ENCODE measurements at regions not wholly inside any gene's neighbourhood (a gene's known extent, or its start where the extent isn't known, plus 50 kb on each side); places are given as distances from the start of the nearest gene placed in this dataset.

- no TSS peak for BruUV-seq (replicated peaks)
- H3K4me2 ChIP-seq (ENCODE audit: low read length): no peak overlapping the region
- H3K4me1 ChIP-seq (ENCODE audit: insufficient read depth, low read length): peaks cover 27% of the 10 kb centered on the region
- peaks cover 14% of the 10 kb centered on the region for H3F3A ChIP-seq (ENCODE audit: low read length, unreplicated experiment)
- no peak overlapping the region for H2AFZ ChIP-seq (ENCODE audit: low read length)
- H3K9me3 ChIP-seq (ENCODE audit: low read length): no peaks in the 10 kb centered on the region
- ChIA-PET POLR2A (ENCODE audit: unreplicated experiment) (no interaction called here), CTCF (no interaction called here)
- no peaks in the 10 kb centered on the region for H3K36me3 ChIP-seq (ENCODE audit: low read depth, low read length)
- H3K79me2 ChIP-seq (ENCODE audit: low read length): no peaks in the 10 kb centered on the region
- no peak overlapping the region for H3K27ac ChIP-seq (ENCODE audit: low read length)
- H4K20me1 ChIP-seq (ENCODE audit: low read length): no peaks in the 10 kb centered on the region
- no peaks in the 10 kb centered on the region for H3K9me2 ChIP-seq (replicated peaks; ENCODE audit: low read length)
- H3K9ac ChIP-seq (ENCODE audit: low read length): no peak overlapping the region
- intact Hi-C loops (cut with micrococcal nuclease): no loop called here
- no peaks in the 10 kb centered on the region for H3K27me3 ChIP-seq (ENCODE audit: low read length)
- H3K4me3 ChIP-seq (ENCODE audit: low read length): no peak overlapping the region
- ATAC-seq: no peak
- no peak for TF ChIP-seq EZH2phosphoT487 (IDR thresholded peaks at IDR 0.05; ENCODE audit: borderline replicate concordance, low read length)
- TF ChIP-seq EZH2 (IDR thresholded peaks at IDR 0.05; ENCODE audit: low read length, unreplicated experiment): no peak
- TF ChIP-seq, protein P1, sequence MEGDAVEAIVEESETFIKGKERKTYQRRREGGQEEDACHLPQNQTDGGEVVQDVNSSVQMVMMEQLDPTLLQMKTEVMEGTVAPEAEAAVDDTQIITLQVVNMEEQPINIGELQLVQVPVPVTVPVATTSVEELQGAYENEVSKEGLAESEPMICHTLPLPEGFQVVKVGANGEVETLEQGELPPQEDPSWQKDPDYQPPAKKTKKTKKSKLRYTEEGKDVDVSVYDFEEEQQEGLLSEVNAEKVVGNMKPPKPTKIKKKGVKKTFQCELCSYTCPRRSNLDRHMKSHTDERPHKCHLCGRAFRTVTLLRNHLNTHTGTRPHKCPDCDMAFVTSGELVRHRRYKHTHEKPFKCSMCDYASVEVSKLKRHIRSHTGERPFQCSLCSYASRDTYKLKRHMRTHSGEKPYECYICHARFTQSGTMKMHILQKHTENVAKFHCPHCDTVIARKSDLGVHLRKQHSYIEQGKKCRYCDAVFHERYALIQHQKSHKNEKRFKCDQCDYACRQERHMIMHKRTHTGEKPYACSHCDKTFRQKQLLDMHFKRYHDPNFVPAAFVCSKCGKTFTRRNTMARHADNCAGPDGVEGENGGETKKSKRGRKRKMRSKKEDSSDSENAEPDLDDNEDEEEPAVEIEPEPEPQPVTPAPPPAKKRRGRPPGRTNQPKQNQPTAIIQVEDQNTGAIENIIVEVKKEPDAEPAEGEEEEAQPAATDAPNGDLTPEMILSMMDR (conservative IDR thresholded peaks at IDR 0.05; ENCODE audit: low read depth, low read length): no peak
- DNase-seq: peak; percentile 37
Observed at GRCh38 chr12:58313091-58313855, 371.9 kb downstream of the ATP23 start.

DNA sequence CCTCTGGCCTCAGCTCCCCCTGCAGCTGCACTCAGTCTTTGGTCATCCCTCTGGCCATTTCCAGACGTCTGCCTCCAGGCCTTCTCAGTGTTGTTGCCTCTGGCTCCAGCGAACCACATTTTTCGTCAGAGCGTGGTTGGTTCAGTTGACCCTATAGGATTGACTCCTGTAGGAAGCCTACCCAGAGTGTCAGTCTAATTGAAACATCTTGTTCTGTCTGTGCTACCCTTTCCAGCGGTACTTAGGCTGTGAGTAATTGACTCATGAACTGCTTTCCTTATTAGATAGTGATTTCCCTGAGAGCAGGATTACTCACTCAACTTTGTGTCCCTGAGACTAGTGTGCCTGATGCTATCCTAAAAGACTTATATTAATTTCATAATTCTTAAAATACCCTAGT is 373.2 kb downstream of the ATP23 start:
- no peaks in the 10 kb centered on the region for H4K20me1 ChIP-seq (ENCODE audit: low read length)
- H3K79me2 ChIP-seq (ENCODE audit: low read length): no peaks in the 10 kb centered on the region
- H3K9ac ChIP-seq (ENCODE audit: low read length): no peak overlapping the region
- CTCF ChIA-PET: no interaction called here
- no peaks in the 10 kb centered on the region for H3K9me3 ChIP-seq (ENCODE audit: low read length)
- H3F3A ChIP-seq (ENCODE audit: low read length, unreplicated experiment): peaks cover 14% of the 10 kb centered on the region
- no peak for DNase-seq
- intact Hi-C loops (cut with micrococcal nuclease): no loop called here
- BruUV-seq (replicated peaks): no TSS peak
- H3K4me2 ChIP-seq (ENCODE audit: low read length): no peak overlapping the region
- H3K4me3 ChIP-seq (ENCODE audit: low read length): no peak overlapping the region
- peaks cover 19% of the 10 kb centered on the region for H3K4me1 ChIP-seq (ENCODE audit: insufficient read depth, low read length)
- TF ChIP-seq, protein P1 (conservative IDR thresholded peaks at IDR 0.05; ENCODE audit: low read depth, low read length): no peak
- TF ChIP-seq EZH2 (IDR thresholded peaks at IDR 0.05; ENCODE audit: low read length, unreplicated experiment) (no peak), EZH2phosphoT487 (IDR thresholded peaks at IDR 0.05; ENCODE audit: borderline replicate concordance, low read length) (no peak)
- POLR2A ChIA-PET (ENCODE audit: unreplicated experiment): no interaction called here
- H3K36me3 ChIP-seq (ENCODE audit: low read depth, low read length): no peaks in the 10 kb centered on the region
- H2AFZ ChIP-seq (ENCODE audit: low read length): no peak overlapping the region
- H3K27ac ChIP-seq (ENCODE audit: low read length): no peak overlapping the region
- no peaks in the 10 kb centered on the region for H3K27me3 ChIP-seq (ENCODE audit: low read length)
- H3K9me2 ChIP-seq (replicated peaks; ENCODE audit: low read length): no peaks in the 10 kb centered on the region
- no peak for ATAC-seq

DNA sequence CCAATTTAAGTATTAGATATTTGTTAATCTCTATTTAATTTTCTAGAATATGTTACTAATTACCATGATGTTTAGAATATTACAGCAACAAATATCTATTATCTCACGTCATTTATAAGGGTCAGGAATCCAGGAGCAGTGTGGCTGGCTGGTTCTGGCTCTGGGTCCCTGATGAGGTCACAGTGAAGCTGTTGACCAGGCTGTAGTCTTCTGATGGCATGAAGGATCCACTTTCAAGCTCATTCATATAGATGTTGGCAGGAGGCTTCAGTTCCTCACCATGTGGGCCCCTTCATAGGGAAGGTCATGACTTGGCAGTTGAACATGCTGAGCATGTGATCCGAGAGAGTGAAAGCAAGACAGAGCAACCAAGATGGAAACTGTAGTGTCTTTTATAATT is 375.6 kb downstream of the ATP23 start:
- Histone ChIP-seq H3K4me1 (ENCODE audit: insufficient read depth, low read length) (no peaks in the 10 kb centered on the region), H3K9ac (ENCODE audit: low read length) (no peak overlapping the region), H3K27me3 (ENCODE audit: low read length) (no peaks in the 10 kb centered on the region), H3K79me2 (ENCODE audit: low read length) (no peaks in the 10 kb centered on the region), H3F3A (ENCODE audit: low read length, unreplicated experiment) (no peaks in the 10 kb centered on the region), H3K27ac (ENCODE audit: low read length) (no peak overlapping the region), H3K9me3 (ENCODE audit: low read length) (no peaks in the 10 kb centered on the region), H3K4me3 (ENCODE audit: low read length) (no peak overlapping the region), H3K4me2 (ENCODE audit: low read length) (no peak overlapping the region), H3K36me3 (ENCODE audit: low read depth, low read length) (no peaks in the 10 kb centered on the region), H4K20me1 (ENCODE audit: low read length) (no peaks in the 10 kb centered on the region), H3K9me2 (replicated peaks; ENCODE audit: low read length) (no peaks in the 10 kb centered on the region), H2AFZ (ENCODE audit: low read length) (no peak overlapping the region)
- DNase-seq (no peak), ATAC-seq (no peak)
- intact Hi-C loops (cut with micrococcal nuclease): no loop called here
- CTCF ChIA-PET: no interaction called here
- no TSS peak for BruUV-seq (replicated peaks)
- no peak for TF ChIP-seq EZH2phosphoT487 (IDR thresholded peaks at IDR 0.05; ENCODE audit: borderline replicate concordance, low read length)
- TF ChIP-seq, protein P1 (conservative IDR thresholded peaks at IDR 0.05; ENCODE audit: low read depth, low read length): no peak
- no peak for TF ChIP-seq EZH2 (IDR thresholded peaks at IDR 0.05; ENCODE audit: low read length, unreplicated experiment)
- POLR2A ChIA-PET (ENCODE audit: unreplicated experiment): no interaction called here
